Stimulated activated effector memory CD8-positive, alpha-beta T cell treated with anti-CD3 and anti-CD28 coated beads, Interleukin-12 subunit alpha, Interleukin-12 subunit beta, amount 100 ng/mL, for 72 hours (primary cell): ENCODE measurements at regions not wholly inside any gene's neighbourhood (a gene's known extent, or its start where the extent isn't known, plus 50 kb on each side); places are given as distances from the start of the nearest gene placed in this dataset.

Source experiments
- ATAC-seq: fragments of 150-1000 bp; cut with Tn5 transposase; 2 replicates; pipeline ENCODE4 v1.10.0; 2021
- DNase-seq, 2 donors: peaks; one replicate each; pipeline ENCODE4 v3.0.0; 2021 to 2022; ENCODE audit warnings: low spot score in 2 of 2
- H3K27ac Mint-ChIP-seq: one replicate; pipeline ENCODE4 v1.8.0; 2022; ENCODE audit warnings: mild to moderate bottlenecking, mixed read lengths
- H3K36me3 Mint-ChIP-seq: one replicate; pipeline ENCODE4 v1.8.0; 2022; ENCODE audit warnings: mild to moderate bottlenecking, mixed read lengths
- H3K4me1 Mint-ChIP-seq: one replicate; pipeline ENCODE4 v1.8.0; 2022; ENCODE audit warnings: mixed read lengths
- H3K4me3 Mint-ChIP-seq: one replicate; pipeline ENCODE4 v1.8.0; 2022; ENCODE audit warnings: mild to moderate bottlenecking, mixed read lengths
- H3K9me3 Mint-ChIP-seq: one replicate; pipeline ENCODE4 v1.8.0; 2022; ENCODE audit warnings: mixed read lengths

DNA sequence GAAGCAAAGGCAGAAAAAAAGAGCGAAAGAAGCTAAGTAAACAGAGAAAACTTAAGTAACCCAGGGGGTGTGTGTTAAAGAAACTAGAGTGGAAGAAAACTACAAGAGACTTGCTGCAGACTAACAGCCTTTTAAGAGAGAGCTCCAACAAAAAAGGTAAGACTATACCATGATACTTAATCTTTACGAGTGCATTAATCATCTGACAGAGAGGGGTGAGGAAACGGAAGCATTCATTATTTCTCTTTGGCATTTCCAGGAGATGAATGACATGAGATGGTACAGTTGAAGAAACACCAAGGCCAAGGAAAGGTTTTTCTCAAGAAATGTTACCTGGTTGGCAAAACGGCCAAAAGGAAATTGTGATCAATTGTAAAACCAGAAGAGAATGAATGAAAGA is 906.8 kb downstream of the QKI start:
- ATAC-seq, result no peak
- H3K9me3 Mint-ChIP-seq, result peaks cover 8% of the 10 kb centered on the region
- H3K36me3 Mint-ChIP-seq, result no peaks in the 10 kb centered on the region
- DNase-seq, result no peak
- H3K4me1 Mint-ChIP-seq, result no peaks in the 10 kb centered on the region
- H3K4me3 Mint-ChIP-seq, result no peak overlapping the region
- H3K27ac Mint-ChIP-seq, result no peak overlapping the region

DNA sequence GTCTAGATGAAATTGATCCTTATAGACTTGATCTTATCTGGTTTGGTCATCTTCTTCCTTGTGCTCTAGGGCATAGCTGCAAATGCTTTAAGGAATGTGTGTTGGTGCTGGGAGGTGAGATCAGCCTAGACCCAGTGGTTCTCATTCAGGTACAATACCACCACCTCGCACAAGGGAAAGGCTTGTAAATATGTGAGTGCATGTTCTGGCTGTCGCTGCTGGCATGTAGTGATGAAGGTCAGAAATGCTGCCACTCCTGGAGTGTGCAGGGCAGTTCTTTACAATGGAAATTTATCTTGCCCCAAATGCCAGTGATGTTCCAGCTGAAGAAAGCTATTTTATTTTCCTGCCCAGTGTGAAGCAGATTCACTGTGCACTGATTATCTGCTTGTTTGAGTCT is 900.9 kb downstream of the QKI start:
- no peaks in the 10 kb centered on the region for H3K4me1 Mint-ChIP-seq
- no peak for ATAC-seq
- H3K27ac Mint-ChIP-seq, result no peak overlapping the region
- H3K9me3 Mint-ChIP-seq, result no peaks in the 10 kb centered on the region
- DNase-seq, result no peak
- H3K4me3 Mint-ChIP-seq, result no peak overlapping the region
- H3K36me3 Mint-ChIP-seq, result no peaks in the 10 kb centered on the region

DNA sequence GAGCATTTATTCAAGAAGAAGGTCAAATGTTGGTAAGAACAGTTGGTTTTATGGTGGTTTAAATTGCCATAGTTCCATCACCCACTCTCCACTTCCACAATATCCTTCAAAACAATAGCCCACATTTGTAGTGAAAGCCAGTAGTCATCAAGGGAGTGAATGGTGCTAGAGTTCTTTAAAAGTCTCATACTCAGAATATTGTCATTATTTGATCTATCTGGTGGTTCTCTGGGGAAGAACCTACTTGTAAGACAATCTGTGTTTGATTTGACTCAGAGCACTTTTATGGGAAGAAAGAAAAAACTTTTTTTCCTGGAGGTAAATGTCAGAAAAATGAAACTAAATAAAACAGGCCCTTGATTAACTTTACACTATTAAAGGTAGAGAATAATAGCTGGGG is 893.8 kb downstream of the QKI start:
- ATAC-seq (no peak), DNase-seq (no peak)
- H3K4me1 Mint-ChIP-seq, result no peaks in the 10 kb centered on the region
- H3K9me3 Mint-ChIP-seq, result peaks cover 4% of the 10 kb centered on the region
- no peaks in the 10 kb centered on the region for H3K36me3 Mint-ChIP-seq
- H3K27ac Mint-ChIP-seq, result no peak overlapping the region
- H3K4me3 Mint-ChIP-seq, result no peak overlapping the region

DNA sequence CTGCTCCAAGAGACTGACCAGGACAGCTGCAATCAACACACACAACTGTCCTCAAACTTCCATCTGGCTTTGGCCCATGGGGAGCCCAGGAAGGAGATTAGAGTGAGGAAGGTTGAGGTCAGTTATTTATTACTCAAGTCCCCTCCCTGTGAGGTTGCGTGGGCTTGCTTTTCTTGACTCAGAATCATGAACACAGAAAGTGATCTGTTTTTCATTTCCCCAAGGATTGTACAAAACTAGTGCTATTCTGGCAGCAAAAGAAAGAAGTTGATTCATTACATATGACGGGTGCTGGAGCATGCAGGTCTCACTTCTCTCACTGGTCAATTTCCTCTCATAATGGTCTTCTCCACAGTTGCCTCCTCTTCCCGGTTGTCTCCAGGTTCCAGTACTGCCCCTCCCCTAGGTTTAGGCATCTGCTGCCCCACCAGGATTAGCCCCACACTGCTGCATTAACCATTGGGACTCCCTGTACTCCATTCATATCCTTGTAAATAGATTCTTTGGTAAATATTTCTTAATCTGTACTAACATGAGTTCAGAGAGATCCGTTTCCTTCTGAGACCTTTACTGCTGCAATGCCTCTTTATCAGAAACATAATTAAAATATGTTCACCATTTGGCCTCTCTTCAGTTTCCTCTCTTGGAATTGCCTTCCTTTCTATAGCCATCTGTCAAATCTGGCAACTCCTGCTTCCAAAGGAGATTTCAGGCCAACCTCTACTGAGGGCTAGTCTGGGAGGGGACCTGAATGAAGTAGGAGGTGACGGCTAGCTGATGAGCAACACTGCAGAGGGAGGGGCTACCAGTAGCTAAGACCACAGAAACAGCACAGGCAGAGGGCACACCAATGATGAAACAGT is 888.8 kb downstream of the QKI start:
- Mint-ChIP-seq H3K27ac (no peak overlapping the region), H3K4me1 (no peaks in the 10 kb centered on the region), H3K9me3 (peaks cover 3% of the 10 kb centered on the region), H3K36me3 (no peaks in the 10 kb centered on the region), H3K4me3 (no peak overlapping the region)
- DNase-seq, result no peak
- no peak for ATAC-seq

DNA sequence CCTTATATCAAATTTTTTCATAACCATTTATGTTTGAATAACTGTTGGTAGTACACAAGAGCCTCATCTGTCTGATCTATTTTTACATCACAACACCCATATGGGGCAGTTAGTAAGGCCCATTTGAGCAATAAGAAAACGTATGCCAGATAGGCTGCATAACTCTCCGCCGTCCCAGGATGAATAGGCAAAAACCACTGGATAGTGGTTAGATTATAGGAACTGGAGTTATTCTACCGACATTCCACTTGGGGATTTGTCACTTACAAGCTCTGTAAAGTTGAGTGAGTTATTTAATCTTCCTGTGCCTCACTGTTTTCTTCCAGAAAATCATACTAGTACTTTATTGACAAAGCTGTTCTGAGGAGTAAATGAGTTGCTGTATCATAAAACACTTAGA is 881.9 kb downstream of the QKI start:
- ATAC-seq (no peak), DNase-seq (no peak)
- no peaks in the 10 kb centered on the region for H3K4me1 Mint-ChIP-seq
- peaks cover 3% of the 10 kb centered on the region for H3K9me3 Mint-ChIP-seq
- H3K4me3 Mint-ChIP-seq, result no peak overlapping the region
- no peak overlapping the region for H3K27ac Mint-ChIP-seq
- no peaks in the 10 kb centered on the region for H3K36me3 Mint-ChIP-seq

DNA sequence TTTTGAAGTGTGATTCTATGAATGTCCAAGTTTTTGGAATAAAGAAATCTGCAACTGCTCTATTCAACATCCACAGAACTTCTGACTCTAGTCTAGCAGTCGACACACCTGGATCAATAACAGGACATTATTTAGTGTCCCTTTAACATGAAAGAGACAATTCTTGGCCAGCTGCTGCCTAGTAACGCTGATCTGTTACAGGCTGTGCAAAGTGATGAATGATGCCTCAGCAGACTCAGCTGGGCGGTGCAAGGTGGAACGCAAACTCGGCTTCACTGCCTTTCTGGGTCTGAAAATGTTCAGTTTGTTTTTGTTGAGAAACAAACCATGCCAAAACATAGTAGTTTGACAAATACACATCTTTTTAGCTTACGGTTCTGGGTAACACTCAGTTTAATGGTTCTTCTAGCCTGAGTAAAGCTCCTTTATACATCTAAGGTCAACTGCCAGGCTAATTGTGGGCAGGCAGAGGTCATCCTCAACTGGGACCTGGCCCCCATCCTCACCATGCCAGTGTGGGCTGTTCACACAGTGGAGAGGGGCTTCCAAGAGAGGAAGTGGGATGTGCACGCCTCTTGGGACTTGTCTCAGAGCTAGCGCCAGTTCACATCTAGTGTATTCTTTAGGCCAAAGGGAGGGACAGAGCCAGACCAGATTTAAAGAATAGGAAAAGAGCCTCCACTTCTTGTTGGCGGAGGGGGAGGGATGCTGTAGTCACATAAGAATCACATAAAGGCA is 879.7 kb downstream of the QKI start:
- H3K27ac Mint-ChIP-seq, result no peak overlapping the region
- no peak overlapping the region for H3K4me3 Mint-ChIP-seq
- H3K4me1 Mint-ChIP-seq, result no peaks in the 10 kb centered on the region
- peaks cover 3% of the 10 kb centered on the region for H3K9me3 Mint-ChIP-seq
- DNase-seq (no peak), ATAC-seq (no peak)
- no peaks in the 10 kb centered on the region for H3K36me3 Mint-ChIP-seq

DNA sequence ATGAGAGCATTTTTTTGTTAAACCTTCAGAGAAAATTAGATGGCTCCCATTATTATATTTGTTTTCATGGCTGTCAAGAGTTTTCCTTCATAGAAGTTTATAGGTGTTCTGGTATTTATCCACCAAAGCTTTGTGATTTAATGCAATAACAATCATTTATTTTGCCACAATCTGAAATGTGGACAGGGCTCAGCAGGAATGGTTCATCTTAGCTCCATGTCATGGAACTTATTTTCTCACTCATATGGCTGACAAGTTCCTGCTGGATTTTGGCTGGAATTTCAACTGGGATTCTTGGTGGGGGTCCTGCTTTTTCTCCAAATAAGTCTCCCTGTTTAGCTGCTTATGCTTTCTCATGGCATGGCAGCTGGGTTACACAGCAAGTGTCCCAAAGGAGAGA is 876.7 kb downstream of the QKI start:
- no peak overlapping the region for H3K27ac Mint-ChIP-seq
- ATAC-seq (no peak), DNase-seq (no peak)
- H3K4me1 Mint-ChIP-seq, result no peaks in the 10 kb centered on the region
- H3K9me3 Mint-ChIP-seq, result peaks cover 3% of the 10 kb centered on the region
- H3K4me3 Mint-ChIP-seq, result no peak overlapping the region
- H3K36me3 Mint-ChIP-seq, result no peaks in the 10 kb centered on the region

DNA sequence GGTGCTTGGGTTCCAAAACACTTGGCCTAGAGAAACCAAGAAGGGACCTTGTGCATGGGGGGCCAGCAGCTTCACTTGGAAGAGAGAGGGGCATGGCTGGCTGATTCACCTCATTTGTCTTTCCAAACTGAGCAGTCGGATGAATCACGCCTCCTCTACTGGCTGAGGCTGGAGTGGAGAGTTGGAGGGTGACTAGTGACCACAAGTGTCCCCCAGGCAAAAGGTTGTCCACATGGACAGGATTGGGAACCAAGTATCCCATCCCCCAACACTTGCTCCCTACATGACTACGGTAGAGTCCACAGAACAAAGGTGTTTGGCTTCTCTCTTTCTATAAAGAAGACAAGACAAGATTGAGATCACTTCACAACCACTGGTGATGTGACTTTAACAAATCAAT is 875.6 kb downstream of the QKI start:
- no peaks in the 10 kb centered on the region for H3K36me3 Mint-ChIP-seq
- no peak overlapping the region for H3K27ac Mint-ChIP-seq
- no peak for DNase-seq
- H3K4me3 Mint-ChIP-seq, result no peak overlapping the region
- H3K4me1 Mint-ChIP-seq, result no peaks in the 10 kb centered on the region
- no peak for ATAC-seq
- H3K9me3 Mint-ChIP-seq, result peaks cover 3% of the 10 kb centered on the region

DNA sequence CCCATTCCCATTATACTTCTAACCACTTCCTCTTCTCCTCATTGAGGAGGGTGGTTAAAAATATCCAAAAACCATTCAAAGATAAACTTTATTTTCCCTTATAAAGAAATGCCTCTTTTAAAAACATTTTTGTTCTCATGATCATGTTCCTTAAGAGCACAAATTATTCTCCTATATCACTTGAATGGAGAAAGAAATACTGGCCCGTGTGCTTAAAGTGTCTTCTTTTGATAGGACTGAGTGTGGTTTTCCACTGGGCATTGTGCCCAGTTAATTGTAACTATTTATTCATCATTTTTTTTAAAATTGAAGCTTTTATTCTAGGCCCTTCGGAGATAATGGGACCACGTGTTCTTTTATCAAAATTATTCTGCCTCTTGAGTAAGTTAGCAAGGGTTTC is 871.5 kb downstream of the QKI start:
- Mint-ChIP-seq H3K27ac (no peak overlapping the region), H3K4me1 (no peaks in the 10 kb centered on the region), H3K9me3 (peaks cover 3% of the 10 kb centered on the region), H3K36me3 (no peaks in the 10 kb centered on the region), H3K4me3 (no peak overlapping the region)
- DNase-seq (no peak), ATAC-seq (no peak)

DNA sequence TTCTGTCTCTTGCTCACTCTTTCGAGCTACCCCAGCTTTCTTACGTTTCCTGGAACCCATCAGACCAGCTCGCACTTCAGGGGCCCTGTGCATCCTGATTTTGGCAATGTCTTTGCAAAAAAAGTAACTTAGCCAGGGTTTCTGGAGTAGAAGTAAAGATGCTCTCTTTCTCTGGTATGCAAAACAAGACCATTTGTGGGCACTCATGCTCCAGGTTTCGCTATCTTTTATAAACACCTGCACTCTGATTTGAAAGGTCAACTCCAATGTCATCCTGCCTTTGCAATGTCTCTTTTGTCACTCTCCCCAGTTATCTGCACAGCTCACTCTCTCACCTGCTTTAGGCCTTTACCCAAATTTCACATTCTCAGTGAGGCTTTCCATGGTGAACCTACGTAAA is 869.1 kb downstream of the QKI start:
- H3K4me1 Mint-ChIP-seq, result no peaks in the 10 kb centered on the region
- DNase-seq (no peak), ATAC-seq (no peak)
- no peaks in the 10 kb centered on the region for H3K9me3 Mint-ChIP-seq
- H3K4me3 Mint-ChIP-seq, result no peak overlapping the region
- no peak overlapping the region for H3K27ac Mint-ChIP-seq
- no peaks in the 10 kb centered on the region for H3K36me3 Mint-ChIP-seq

DNA sequence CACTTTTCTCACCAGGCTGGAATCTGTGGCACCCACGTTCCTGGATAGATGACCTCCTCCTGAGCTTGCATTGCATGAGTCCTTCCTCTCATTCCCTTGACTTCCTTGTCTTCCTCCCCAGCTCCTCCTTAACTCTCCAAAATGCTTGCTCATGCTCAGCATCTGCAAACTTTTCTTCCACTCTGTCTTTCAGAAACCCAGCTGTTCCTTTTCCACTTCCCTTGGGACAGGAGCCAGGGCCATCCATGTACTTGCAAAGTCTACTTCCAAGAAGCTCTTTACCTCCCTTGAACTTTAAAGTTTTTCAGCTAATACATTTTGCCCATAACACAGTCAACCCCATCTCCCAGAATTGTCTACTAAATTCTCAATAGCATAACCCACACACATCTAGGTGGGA is 861.7 kb downstream of the QKI start:
- Mint-ChIP-seq H3K27ac (no peak overlapping the region), H3K36me3 (no peaks in the 10 kb centered on the region), H3K4me3 (no peak overlapping the region), H3K4me1 (no peaks in the 10 kb centered on the region), H3K9me3 (peaks cover 7% of the 10 kb centered on the region)
- no peak for ATAC-seq
- no peak for DNase-seq

DNA sequence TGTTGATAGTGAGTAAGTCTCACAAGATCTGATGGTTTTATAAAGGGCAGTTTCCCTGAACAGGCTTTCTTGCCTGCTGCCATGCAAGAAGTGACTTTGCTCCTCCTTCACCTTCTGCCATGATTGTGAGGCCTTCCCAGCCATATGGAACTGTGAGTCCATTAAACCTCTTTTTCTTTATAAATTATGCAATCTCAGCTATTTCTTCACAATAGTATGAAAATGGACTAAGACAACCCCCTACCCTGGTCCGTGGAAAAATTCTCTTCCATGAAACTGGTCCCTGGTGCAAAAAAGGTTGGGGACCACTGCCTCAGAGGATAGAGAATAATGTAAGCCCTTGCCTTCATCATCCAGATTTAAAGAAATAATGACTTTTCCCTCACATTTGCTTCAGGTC is 861.3 kb downstream of the QKI start:
- H3K9me3 Mint-ChIP-seq, result peaks cover 7% of the 10 kb centered on the region
- DNase-seq, result no peak
- H3K36me3 Mint-ChIP-seq, result no peaks in the 10 kb centered on the region
- H3K4me3 Mint-ChIP-seq, result no peak overlapping the region
- no peak for ATAC-seq
- H3K27ac Mint-ChIP-seq, result no peak overlapping the region
- no peaks in the 10 kb centered on the region for H3K4me1 Mint-ChIP-seq

DNA sequence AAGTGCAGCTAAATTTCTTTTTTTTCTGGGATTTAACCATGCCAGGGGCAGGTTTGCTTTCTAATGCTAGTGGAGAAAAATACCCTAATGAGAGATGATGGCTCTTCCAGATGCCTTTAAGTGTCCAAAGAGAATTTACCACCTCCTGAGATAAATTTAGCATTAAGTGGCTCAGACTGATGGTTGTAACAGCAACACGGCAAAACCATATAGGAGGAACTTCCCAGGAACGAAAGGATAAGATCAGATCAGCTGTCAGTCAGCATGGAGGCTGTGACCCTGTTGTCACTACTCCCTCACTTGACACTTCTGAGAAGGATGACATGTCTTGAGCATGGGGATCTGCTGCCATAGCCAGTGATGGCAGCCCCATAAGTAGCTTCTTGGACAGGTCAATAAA is 860.0 kb downstream of the QKI start:
- ATAC-seq (no peak), DNase-seq (no peak)
- Mint-ChIP-seq H3K27ac (no peak overlapping the region), H3K9me3 (peaks cover 11% of the 10 kb centered on the region), H3K36me3 (no peaks in the 10 kb centered on the region), H3K4me1 (no peaks in the 10 kb centered on the region), H3K4me3 (no peak overlapping the region)

DNA sequence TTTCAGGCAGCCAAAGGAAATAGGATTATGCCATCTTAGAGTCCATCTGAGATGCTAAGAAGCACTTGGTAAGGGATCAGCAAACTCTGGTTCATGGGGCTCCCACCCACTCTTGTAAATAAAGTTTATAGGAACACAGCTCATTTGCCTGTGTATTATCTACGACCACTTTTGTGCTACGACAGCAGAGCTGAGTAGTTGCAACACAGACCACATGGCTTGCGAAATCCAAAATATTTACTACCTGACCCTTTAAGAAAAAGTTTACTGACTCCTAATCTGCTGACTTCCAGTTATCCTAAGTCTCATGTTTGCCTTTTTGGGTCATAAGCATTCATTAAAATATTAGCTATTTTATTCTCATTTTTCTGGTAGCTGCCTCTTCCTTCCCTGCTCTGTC is 859.0 kb downstream of the QKI start:
- Mint-ChIP-seq H3K9me3 (peaks cover 11% of the 10 kb centered on the region), H3K36me3 (no peaks in the 10 kb centered on the region), H3K4me1 (no peaks in the 10 kb centered on the region), H3K4me3 (no peak overlapping the region), H3K27ac (no peak overlapping the region)
- no peak for DNase-seq
- no peak for ATAC-seq

DNA sequence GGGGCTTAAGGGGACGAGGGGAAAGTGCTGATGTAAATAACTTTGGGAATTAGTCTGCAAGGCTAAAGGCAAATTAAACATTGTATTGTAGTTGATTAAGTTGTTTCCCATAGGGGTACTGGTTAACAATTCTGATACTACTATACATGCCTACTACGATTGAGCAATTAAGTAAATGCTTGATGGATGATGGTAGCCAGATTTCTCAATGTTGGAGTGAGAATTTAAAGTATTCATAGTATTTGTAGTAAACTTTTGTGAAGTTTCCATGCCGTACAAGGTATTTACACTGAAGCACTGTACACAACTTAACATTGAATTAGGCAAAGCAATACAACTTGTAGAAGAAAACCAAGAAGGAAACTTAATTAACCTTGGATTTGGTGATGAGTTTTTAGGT is 852.3 kb downstream of the QKI start:
- DNase-seq (no peak), ATAC-seq (no peak)
- Mint-ChIP-seq H3K9me3 (peaks cover 6% of the 10 kb centered on the region), H3K4me1 (no peaks in the 10 kb centered on the region), H3K36me3 (no peaks in the 10 kb centered on the region), H3K27ac (no peak overlapping the region), H3K4me3 (no peak overlapping the region)

DNA sequence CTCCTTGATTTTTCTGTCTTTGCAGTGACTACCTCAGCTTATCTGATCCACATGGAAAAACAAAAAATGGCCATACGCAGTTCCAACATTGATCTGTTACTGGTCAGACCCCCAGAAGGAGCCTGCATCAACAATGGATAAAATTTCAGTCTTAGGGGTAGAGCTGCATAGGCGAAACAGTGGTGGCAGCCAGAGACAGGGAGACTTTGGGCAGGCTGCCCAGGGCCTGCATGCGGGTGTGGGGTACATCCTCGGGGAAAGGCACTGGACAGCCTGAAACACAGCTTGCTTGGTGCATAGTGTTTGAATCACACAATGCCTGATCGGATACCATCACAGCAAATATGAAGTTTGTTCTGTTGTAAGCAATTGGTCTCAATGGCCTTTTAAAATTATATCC is 847.8 kb downstream of the QKI start:
- Mint-ChIP-seq H3K4me1 (no peaks in the 10 kb centered on the region), H3K9me3 (no peaks in the 10 kb centered on the region), H3K4me3 (no peak overlapping the region), H3K36me3 (no peaks in the 10 kb centered on the region), H3K27ac (no peak overlapping the region)
- no peak for DNase-seq
- no peak for ATAC-seq
